ENCODE measurements at regions not wholly inside any gene's neighbourhood (a gene's known extent, or its start where the extent isn't known, plus 50 kb on each side); places are given as distances from the start of the nearest gene placed in this dataset.
"Not testable (repeated sequence)": the region's sequence is repeated elsewhere in the genome, so short reads cannot be mapped to it uniquely, and the experiment has no call there.

- Mint-ChIP-seq H3K4me1 (peaks cover 0 to 2% of the 10 kb centered on the region in 2 donors), H3K27me3 (ENCODE audit: low read depth in 3 of 3) (peaks cover 0 to 4% (median 2%) of the 10 kb centered on the region in 3 donors), H3K9me3 (peaks cover 0 to 3% (median 0%) of the 10 kb centered on the region in 6 donors), H3K27ac (no peak overlapping the region), H3K4me3 (no peak overlapping the region), H3K36me3 (no peaks in the 10 kb centered on the region)
- DNase-seq: no peak
These were observed 54.7 kb upstream of the LAS1L start for GRCh38 chrX:65589304-65589703.

DNA sequence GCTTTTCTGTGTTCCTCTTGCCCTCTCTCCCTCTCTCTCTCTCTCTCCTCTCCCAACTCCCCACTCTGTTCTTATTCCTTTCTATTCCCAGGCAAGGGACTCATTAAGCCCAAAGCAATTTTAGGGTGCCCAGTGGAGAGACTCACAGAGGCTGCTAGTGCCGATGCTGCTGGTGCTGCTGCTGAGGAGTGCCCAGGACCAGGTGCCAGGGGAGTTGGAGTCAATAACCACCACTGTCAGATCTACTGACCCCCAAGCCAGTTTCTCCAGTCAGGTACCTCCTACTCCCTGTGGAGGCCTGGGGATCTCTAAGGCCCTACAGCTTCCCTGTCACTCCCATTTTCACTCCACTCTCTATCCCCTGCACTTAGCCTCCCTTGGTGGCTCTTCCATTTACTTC is 54.2 kb upstream of the LAS1L start:
- Mint-ChIP-seq H3K9me3 (peaks cover 0 to 3% (median 0%) of the 10 kb centered on the region in 6 donors), H3K4me1 (peaks cover 0 to 2% of the 10 kb centered on the region in 2 donors), H3K4me3 (no peak overlapping the region), H3K36me3 (no peaks in the 10 kb centered on the region), H3K27ac (no peak overlapping the region), H3K27me3 (ENCODE audit: low read depth in 3 of 3) (peaks cover 0 to 4% (median 2%) of the 10 kb centered on the region in 3 donors)
- DNase-seq: no peak

DNA sequence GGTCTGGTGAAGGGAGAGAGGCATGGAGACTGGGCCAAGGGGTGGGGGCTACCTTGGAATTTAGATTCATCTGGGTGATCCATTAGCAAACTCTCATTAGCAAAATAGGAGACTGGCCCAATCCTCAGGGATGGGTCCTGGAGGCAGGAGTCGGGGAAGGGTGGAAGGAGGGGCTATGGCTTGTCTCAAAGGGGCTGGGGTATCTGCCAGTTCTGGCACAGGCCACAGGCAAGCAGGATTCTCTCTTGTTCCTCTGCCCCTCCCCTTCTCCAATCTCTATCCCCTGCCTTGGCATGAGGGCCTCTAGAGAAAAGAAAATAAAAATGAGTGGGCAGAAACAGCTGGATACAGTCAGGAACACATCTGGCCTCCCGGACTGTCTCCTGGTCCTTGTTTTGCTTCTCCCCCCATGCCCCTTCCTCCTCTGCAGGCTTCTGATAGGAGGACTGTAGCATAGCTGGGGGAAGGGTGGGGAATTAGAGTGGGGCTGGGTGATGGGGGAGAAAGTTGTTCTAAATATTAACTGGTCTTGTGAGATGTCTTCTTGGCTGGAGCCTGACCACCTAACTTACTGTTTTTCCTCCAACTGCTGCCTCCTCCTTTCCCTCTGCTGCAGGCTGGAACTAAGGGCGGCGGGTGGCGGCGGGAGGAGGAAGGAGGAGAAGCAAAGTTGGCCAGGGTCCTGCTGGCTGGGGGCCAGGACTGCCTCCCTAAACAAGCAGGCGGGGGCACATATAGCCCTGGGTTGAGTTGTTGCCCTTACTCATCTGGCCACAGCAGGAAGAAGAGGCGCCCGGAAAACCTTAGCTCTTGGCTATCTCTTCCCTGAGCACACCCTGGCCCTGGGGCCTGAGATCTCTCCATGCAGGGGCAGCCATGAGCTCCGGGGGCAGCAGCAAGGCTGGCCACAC is 53.3 kb upstream of the LAS1L start:
- H3K4me1 Mint-ChIP-seq: peaks cover 0 to 2% of the 10 kb centered on the region in 2 donors
- H3K36me3 Mint-ChIP-seq: no peaks in the 10 kb centered on the region
- no peak for DNase-seq

DNA sequence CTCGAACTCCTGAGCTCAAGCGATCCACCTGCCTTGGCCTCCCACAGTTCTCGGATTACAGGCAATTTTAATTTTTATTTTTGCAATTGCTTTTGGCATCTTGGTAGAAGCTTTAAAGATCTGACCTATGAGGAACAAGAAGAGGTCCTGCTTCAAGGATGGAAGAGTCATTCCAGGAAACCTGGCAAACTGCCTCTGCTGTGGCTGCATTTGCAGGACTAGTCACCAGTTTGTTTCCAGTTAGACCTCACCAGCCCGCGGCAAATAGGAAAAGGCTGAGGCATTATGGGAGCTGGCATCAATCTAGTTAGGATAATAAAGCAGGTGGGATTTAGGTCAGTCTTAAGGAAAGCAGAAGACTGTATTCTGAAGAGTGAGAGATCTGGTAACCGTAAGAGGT is 51.9 kb upstream of the LAS1L start:
- Mint-ChIP-seq H3K27me3 (ENCODE audit: low read depth in 3 of 3) (peaks cover 0 to 1% (median 0%) of the 10 kb centered on the region in 3 donors), H3K9me3 (peaks cover 0 to 3% (median 0%) of the 10 kb centered on the region in 6 donors), H3K36me3 (no peaks in the 10 kb centered on the region), H3K27ac (no peak overlapping the region), H3K4me3 (no peak overlapping the region), H3K4me1 (peaks cover 7 to 8% of the 10 kb centered on the region in 2 donors)
- no peak for DNase-seq

More for the DNA sequence above, 53.3 kb upstream of the LAS1L start:
- H3K9me3 Mint-ChIP-seq: peaks cover 0 to 3% (median 0%) of the 10 kb centered on the region in 6 donors
- peak overlapping the region in 1 of 6 donors; percentile 35 for H3K27ac Mint-ChIP-seq
- peaks cover 0 to 4% (median 2%) of the 10 kb centered on the region in 3 donors for H3K27me3 Mint-ChIP-seq (ENCODE audit: low read depth in 3 of 3)
- no peak overlapping the region for H3K4me3 Mint-ChIP-seq

DNA sequence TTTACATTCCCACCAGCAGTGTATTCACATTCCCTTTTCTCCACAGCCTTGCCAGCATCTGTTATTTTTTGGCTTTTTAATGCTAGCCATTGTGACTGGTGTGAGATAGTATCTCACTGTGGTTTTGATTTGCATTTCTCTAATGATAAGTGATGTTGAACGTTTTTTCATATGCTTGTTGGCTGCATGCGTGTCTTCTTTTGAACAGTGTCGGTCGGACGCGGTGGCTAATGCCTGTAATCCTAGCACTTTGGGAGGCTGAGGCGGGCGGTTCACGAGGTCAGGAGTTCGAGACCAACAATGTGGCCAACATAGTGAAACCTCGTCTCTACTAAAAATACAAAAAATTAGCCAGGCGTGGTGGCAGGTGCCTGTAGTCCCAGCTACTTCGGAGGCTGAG is 50.6 kb upstream of the LAS1L start:
- H3K9me3 Mint-ChIP-seq, H3K4me3 Mint-ChIP-seq: not testable (repeated sequence)

More for the DNA sequence above, 50.6 kb upstream of the LAS1L start:
- not testable (repeated sequence) for DNase-seq; H3K27me3 Mint-ChIP-seq (ENCODE audit: low read depth in 3 of 3); H3K27ac Mint-ChIP-seq; H3K4me1 Mint-ChIP-seq; H3K36me3 Mint-ChIP-seq

Measured in immature natural killer cell (primary cell).